ENCODE measurements at regions not wholly inside any gene's neighbourhood (a gene's known extent, or its start where the extent isn't known, plus 50 kb on each side); places are given as distances from the start of the nearest gene placed in this dataset.

GRCh38 chr1:164183854-164184635 lies 374.9 kb upstream of the PBX1 start:
- DNase-seq, result no peak

GRCh38 chr1:164186881-164187280 lies 372.1 kb upstream of the PBX1 start:
- no peak for DNase-seq

- no peak for DNase-seq
Observed at GRCh38 chr1:164188497-164188896, 370.5 kb upstream of the PBX1 start.

GRCh38 chr1:164191191-164191590 lies 367.8 kb upstream of the PBX1 start:
- no peak for DNase-seq

GRCh38 chr1:164210211-164210739 lies 348.7 kb upstream of the PBX1 start:
- no peak for DNase-seq

- no peak for DNase-seq
Observed at GRCh38 chr1:164223378-164223777, 335.6 kb upstream of the PBX1 start.

- no peak for DNase-seq
Observed at GRCh38 chr1:164225011-164225410, 334.0 kb upstream of the PBX1 start.

GRCh38 chr1:164226977-164227376 lies 332.0 kb upstream of the PBX1 start:
- no peak for DNase-seq

- no peak for DNase-seq
Observed at GRCh38 chr1:164228928-164229327, 330.1 kb upstream of the PBX1 start.

GRCh38 chr1:164233149-164233548 lies 325.8 kb upstream of the PBX1 start:
- no peak for DNase-seq

- no peak for DNase-seq
Observed at GRCh38 chr1:164240081-164240480, 318.9 kb upstream of the PBX1 start.

- no peak for DNase-seq
Observed at GRCh38 chr1:164250365-164250764, 308.6 kb upstream of the PBX1 start.

- no peak for DNase-seq
Observed at GRCh38 chr1:164256456-164256855, 302.5 kb upstream of the PBX1 start.

- no peak for DNase-seq
Observed at GRCh38 chr1:164261691-164262240, 297.2 kb upstream of the PBX1 start.

GRCh38 chr1:164263540-164263939 lies 295.4 kb upstream of the PBX1 start:
- no peak for DNase-seq

- no peak for DNase-seq
Observed at GRCh38 chr1:164265232-164265631, 293.8 kb upstream of the PBX1 start.

- DNase-seq, result no peak
Observed at GRCh38 chr1:164272156-164272555, 286.8 kb upstream of the PBX1 start.

- no peak for DNase-seq
Observed at GRCh38 chr1:164296172-164296571, 262.8 kb upstream of the PBX1 start.

GRCh38 chr1:164308101-164308500 lies 250.9 kb upstream of the PBX1 start:
- DNase-seq, result no peak

GRCh38 chr1:164310166-164310565 lies 248.8 kb upstream of the PBX1 start:
- DNase-seq, result no peak

GRCh38 chr1:164311377-164311776 lies 247.6 kb upstream of the PBX1 start:
- no peak for DNase-seq

GRCh38 chr1:164320790-164321731 lies 237.9 kb upstream of the PBX1 start:
- no peak for DNase-seq

GRCh38 chr1:164325786-164326185 lies 233.2 kb upstream of the PBX1 start:
- DNase-seq, result no peak
